Activated naive CD4-positive, alpha-beta T cell treated with anti-CD3 and anti-CD28 coated beads, Interleukin-2, amount 50 U/mL, for 24 hours (primary cell): ENCODE measurements at regions not wholly inside any gene's neighbourhood (a gene's known extent, or its start where the extent isn't known, plus 50 kb on each side); places are given as distances from the start of the nearest gene placed in this dataset.

ENCODE experiments used
- H3K27ac Mint-ChIP-seq: one replicate; pipeline ENCODE4 v1.8.0; 2021; ENCODE audit warnings: mild to moderate bottlenecking, mixed read lengths
- H3K27me3 Mint-ChIP-seq: one replicate; pipeline ENCODE4 v1.8.0; 2021; ENCODE audit warnings: mixed read lengths
- H3K36me3 Mint-ChIP-seq: one replicate; pipeline ENCODE4 v1.8.0; 2021; ENCODE audit warnings: mixed read lengths
- H3K4me1 Mint-ChIP-seq: one replicate; pipeline ENCODE4 v1.8.0; 2021; ENCODE audit warnings: mixed read lengths
- H3K4me3 Mint-ChIP-seq: one replicate; pipeline ENCODE4 v1.8.0; 2021; ENCODE audit warnings: mild to moderate bottlenecking, mixed read lengths
- H3K9me3 Mint-ChIP-seq: one replicate; pipeline ENCODE4 v1.8.0; 2021; ENCODE audit warnings: mixed read lengths

DNA sequence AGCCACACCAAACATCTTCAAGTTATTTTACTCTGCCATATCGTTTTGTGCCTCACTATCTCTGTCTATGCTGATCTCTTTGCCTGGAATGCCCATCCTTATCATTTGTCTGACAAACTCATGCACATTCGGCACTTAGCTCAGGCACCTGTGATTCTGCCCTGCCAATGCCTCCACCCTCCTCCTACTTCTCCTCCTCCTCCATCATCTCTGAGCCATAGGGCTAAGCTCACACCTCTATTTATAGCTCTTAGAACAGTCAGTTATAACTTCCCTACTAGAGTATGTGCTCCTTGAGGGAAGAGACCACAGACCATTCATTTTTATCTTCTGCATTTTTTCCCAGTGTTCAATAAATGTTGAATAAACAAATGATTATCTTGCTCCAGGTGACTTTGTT is 51.2 kb upstream of the CDK13 start:
- no peak overlapping the region for H3K27ac Mint-ChIP-seq
- no peaks in the 10 kb centered on the region for H3K36me3 Mint-ChIP-seq
- H3K27me3 Mint-ChIP-seq, result peaks cover 4% of the 10 kb centered on the region
- no peaks in the 10 kb centered on the region for H3K9me3 Mint-ChIP-seq
- no peak overlapping the region for H3K4me3 Mint-ChIP-seq
- no peaks in the 10 kb centered on the region for H3K4me1 Mint-ChIP-seq
